ENCODE measurements at regions not wholly inside any gene's neighbourhood (a gene's known extent, or its start where the extent isn't known, plus 50 kb on each side); places are given as distances from the start of the nearest gene placed in this dataset.
"Not testable (repeated sequence)": the region's sequence is repeated elsewhere in the genome, so short reads cannot be mapped to it uniquely, and the experiment has no call there.

DNA sequence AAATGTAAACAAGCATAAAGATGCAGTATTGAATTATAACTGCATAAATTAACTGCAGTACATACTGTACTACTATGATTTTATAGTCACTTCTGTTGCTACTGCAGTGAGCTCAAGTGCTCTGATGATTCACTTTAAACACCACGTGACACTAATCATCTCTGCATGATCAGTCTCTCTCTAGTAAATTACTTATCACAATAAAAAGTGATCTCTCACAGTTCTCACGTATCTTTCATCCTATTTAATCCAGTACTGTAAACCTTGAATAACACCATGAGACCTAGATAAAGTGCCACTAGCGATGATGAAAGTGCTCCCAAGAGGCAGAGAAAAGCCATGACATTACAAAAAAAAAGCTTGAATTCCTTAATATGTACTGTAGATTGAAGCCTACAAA lies 1242.0 kb downstream of the AMY1C start:
- no peak for DNase-seq

DNA sequence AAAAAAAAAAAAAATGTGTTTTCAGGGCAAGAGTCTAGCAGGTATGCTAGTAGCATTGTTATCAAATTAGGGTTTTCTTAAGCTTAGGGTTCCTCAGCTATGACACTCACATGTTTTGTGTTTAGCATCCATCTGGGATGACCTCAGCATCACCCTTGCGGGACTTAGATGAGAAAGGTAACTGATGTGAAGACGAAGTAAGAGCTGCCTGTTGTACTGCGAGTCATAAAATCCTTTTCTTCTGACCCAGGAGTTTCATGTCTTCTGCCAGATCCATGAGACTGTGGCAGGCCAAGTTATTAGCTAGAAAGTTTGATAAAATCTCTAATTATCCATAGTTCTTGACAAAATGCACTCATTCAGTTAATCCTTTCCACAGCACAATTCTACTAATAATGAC lies 1251.1 kb downstream of the AMY1C start:
- no peak for DNase-seq

DNA sequence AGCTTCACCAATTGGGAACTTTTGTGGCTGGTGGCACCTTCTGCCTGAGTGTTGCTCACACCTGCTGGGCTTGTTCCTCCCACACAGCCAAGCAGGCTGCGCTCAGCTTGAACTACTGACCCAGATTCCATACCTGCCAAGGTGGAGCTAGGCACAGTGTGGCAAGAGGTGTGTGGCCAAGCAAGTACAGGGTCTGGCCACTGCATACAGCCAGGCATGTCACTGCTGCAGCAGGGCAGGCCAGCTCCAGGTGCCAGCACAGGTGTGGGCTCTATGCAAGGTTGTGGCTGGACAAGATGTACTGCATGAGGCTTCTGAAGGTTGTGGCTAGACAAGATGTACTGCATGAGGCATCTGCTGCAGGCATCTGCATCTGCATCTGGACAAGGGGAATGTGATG lies 1254.8 kb downstream of the AMY1C start:
- DNase-seq, result no peak

DNA sequence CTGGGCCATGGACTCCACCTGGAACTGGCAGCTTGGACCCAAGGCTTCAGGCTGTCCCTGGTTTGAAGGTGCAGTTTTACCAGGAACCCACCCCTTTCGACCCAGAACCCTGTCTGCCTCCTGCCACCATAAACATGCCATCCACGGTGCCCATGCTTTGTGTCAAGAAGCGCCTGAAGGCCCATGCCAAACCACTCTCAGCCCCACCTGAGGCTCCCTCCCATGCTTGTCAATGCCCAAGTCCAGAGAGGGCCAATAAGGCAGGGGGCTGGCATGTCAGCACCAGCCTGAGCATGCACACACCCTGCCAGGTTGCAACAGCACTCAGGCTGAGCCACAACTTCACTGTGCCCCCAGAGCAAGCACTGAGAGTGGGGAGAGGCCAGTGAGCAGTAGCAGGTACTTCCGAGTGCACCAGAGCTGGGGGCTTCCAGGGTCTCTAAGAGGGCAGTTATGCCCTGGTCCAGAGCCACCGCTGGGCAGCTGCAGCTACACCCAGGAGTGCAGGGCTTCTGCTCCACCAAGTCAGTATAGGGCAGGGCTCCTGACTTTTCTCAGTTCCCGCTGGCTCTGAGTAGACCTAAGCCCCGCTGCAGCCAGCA lies 1256.0 kb downstream of the AMY1C start:
- no peak for DNase-seq

DNA sequence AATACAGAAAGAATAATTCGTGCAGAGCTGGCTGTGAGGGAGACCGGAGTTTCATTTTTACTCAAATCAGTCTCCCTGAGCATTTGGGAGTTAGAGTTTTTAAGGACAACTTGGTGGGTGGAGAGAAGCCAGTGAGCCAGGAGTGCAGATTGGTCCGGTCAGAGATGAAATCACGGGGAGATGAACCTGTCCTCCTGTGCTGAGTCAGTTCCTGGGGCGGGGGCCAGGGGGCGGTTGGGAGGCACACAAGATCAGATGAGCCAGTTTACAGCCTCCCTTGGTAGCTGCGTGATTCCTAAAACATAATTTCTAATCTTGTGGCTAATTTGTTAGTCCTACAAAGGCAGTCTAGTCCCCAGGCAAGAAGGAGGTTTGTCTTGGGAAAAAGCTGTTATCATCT lies 1267.9 kb downstream of the AMY1C start:
- no peak for DNase-seq

DNA sequence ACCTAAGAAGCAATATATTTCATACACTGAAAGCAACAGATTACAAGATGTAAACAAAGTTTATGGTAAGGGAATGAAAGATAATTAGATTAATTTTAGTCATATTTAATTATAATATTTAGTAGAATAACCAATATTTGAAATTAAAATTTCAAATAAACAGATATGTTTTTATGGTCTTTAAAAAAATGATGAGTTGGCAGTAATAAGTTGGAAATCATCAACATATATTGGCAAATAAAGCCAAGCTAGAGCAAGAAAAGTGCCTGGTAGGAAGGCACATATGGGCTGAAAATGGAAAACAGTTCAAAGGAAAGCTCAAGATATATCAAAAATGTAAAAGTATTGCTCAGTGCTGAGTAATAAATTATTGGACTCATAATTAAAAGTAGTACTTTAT lies 1274.0 kb downstream of the AMY1C start:
- DNase-seq, result no peak

DNA sequence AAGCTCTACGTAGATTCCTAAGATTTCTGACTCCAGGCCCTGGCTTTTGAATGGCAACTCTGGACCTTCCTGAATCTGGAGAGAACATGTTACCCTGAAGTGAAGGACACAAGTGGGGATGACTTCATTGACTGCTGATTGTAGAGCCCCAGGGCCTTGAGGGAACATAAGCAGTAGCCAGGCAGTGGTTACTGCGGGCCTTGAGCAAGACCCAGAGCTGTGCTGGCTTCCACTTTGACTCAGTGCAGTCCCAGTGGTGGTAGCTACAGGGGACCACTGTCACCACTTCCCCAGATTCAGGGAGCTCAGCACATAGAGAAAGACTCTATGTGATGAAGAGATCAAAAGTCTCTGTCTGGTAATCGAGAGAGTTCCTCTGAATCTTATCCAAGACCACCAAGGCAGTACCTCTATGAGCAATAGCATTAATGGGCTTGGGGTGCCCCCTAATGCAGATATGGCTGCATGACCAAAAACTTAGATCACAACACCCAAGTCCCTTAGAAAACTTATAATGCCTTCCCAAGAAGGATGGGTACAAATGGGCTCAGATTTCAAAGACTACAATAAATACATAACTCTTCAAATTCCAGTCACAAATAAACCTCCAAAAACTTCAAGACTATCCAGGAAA lies 1278.3 kb downstream of the AMY1C start:
- DNase-seq, result no peak

DNA sequence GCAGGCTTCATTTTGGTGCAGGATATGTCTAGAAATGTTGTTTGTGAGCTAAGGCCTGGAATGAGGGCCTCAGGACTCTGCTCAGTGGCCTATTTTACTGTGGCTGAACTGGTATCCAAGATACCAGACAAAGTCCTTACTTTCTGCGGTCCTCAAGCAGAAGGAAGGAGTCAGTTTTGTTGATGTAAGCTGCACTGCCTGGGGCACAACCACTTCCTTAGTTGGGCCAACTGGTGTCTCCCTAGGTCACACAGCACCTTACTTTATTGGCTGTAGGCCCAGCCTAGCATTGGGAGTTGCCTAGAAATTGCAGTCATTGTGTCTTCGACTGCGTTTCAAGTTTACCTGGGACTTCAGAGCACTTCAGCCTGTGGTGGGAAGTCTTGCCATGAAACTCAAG lies 1322.7 kb downstream of the AMY1C start:
- no peak for DNase-seq

DNA sequence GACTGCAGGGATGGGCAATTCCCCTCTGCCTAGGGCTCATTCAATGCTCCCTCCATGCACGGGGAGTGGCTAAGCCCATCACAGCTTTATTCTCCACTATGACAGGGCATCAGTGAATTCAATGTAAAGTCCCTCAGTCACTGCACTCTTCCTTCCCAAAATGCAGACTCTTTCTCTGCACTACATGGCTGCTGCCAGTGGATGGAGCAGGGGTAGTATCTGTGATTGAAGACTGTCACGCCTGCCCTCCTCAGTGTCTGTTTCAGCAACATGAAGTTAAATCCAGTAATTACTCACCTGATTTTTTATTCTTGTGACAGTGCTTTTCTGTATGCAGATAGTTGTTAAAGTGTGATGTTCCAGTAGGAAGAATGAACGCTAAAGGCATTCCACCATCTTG lies 1323.2 kb downstream of the AMY1C start:
- no peak for DNase-seq

DNA sequence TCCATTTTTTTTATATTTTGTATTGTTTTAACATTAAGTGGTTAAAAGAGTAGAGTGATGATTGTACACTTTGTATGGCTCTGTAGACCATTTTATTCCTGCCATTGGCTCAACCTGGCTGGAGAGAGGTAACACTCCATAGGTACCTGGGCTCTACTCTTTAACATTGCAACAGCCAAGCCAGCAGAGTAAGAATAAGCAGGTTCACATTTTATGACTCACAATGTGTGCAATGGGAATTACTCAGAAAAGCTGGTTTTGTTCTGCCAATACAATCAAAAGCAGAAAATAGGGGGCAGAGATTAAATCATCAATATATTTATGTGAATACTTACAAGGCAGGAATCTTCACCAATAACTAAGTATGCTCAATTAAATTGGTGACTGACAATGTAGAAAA lies 1324.0 kb downstream of the AMY1C start:
- no peak for DNase-seq

DNA sequence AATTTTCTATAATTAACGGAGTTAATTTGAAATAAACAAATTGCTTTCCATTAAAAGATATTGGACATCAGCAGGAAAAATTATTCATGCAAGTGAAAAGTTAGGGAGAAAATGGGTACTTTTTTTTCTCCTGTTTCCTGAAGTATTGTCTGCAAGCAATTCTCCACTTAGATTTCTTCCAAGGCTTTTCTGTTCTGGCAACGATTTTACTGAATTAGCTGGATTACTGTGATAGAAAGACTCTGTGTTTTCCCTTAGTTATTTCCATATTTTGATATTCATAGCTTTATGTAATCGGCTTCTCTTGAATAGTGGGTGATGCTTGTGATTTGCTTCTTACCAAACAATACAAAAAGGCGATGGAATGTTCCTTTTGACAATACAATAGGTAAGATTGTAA lies 1333.9 kb downstream of the AMY1C start:
- DNase-seq, result no peak

DNA sequence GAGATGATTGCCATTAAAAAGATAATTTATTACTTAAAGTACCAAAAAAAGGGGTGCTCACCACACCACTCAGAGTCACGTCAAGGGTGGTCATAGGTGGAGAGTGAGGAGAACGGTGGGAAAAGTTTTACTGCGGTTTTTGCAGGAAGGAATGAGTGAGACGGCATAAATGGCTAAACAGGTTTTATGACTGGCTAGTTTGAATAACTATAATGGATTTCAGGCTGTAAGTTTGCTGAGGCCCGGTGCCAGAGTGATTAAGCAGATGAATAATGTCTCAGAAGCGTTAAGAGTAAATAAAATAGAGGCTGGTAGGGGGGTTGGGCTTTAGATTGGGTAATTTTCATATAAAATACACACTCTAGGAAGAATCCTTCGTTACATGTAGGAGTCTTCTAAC lies 1337.8 kb downstream of the AMY1C start:
- no peak for DNase-seq

DNA sequence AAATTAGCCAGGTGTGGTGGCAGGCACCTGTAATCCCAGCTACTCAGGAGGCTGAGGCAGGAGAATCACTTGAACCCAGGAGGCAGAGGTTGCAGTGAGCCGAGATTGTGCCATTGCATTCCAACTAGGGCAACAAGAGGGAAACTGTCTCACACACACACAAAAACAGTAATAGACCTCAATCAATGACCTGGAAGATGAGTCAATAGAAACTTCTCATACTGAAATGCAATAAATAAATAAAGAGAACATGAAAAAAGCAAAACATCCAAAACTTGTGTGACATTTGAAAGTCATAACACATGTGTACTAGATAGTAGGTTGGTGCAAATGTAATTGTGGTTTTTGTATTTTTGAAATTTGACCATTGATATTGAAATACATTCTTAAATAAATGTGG lies 1338.5 kb downstream of the AMY1C start:
- no peak for DNase-seq

DNA sequence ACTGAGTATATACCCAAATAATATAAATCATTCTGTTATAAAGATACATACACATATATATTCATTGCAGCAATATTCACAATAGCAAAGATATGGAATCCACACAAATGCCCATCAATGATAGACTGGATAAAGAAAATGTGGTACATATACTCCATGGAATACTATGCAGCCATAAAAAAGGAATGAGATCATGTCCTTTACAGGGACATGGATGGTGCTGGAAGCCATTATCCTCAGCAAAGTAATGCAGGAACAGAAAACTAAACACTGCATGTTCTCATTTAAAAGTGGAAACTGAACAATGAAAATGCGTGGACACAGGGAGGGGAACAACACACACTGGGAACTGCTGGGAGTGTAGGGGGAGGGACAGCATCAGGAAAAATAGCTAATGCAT lies 1344.2 kb downstream of the AMY1C start:
- DNase-seq, result not testable (repeated sequence)

DNA sequence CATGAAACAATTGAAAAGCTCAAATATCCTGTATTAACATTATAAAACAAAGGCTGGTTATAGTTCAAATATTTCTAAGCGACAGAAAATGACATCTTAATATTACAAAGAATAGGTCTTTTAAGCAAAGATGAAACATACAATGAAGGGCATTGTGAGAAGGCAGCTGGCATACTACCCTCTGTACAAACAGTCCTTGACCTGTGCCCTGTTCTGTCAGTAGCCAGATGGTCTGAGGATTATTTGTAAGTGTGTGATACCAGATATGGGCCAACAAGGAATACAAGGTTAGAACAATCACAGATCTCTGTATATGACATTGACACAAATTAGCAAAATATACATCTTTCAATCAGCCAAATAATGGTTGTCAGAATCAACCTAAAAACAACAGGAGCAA lies 1350.4 kb downstream of the AMY1C start:
- no peak for DNase-seq

DNA sequence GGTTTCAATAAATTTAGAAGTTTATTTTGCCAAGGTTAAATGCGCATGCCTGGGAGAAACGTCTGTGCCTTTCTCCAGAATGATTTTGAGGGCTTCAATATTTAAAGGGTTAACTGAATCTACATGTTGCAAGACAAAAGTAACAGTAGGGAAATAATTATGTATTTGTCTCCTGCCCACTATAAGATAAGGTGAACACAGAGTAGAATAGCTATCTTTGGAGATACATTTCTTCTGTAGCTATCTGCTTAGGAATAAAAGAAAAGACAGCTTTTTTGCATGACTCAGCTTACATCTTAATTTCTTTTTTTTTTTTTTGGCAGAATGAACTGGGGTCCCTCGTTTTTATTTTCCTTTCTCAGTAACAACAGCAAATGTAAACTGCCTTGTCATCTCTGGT lies 1351.6 kb downstream of the AMY1C start:
- no peak for DNase-seq

DNA sequence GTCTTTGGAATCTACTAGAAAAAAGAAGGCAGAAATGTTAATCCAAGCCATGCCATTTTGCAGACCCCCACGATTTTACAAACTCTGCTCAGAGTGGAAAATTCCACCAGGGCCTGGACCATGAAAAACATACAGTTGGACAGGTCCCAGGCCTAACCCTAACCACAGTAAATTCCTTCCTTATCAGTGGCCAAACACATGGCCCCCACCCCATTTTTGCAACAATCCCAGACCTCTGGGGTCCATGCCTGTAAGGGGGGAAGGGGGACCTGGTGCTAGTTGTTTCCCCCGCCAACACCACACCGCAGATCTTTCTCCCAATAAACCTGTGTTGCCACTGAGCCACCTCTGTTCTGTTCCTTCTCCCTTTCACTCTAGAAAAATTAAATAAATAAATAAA lies 1352.7 kb downstream of the AMY1C start:
- DNase-seq, result no peak

DNA sequence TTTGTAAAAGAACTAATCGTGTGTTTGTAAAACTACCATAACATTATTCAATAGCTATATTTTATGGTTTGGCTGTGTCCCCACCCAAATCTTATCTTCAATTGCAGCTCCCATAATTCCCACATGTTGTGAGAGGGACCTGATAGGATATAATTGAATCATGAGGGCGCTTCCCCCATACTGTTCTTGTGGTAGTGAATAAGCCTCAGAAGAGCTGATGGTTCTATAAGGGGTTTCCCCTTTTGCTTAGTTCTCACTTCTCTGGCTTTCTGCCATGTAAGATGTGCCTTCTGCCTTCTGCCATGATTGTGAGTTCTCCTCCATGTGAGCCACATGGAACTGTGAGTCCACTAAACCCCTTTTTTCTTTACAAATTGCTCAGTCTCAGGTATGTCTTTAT lies 1372.3 kb downstream of the AMY1C start:
- no peak for DNase-seq

DNA sequence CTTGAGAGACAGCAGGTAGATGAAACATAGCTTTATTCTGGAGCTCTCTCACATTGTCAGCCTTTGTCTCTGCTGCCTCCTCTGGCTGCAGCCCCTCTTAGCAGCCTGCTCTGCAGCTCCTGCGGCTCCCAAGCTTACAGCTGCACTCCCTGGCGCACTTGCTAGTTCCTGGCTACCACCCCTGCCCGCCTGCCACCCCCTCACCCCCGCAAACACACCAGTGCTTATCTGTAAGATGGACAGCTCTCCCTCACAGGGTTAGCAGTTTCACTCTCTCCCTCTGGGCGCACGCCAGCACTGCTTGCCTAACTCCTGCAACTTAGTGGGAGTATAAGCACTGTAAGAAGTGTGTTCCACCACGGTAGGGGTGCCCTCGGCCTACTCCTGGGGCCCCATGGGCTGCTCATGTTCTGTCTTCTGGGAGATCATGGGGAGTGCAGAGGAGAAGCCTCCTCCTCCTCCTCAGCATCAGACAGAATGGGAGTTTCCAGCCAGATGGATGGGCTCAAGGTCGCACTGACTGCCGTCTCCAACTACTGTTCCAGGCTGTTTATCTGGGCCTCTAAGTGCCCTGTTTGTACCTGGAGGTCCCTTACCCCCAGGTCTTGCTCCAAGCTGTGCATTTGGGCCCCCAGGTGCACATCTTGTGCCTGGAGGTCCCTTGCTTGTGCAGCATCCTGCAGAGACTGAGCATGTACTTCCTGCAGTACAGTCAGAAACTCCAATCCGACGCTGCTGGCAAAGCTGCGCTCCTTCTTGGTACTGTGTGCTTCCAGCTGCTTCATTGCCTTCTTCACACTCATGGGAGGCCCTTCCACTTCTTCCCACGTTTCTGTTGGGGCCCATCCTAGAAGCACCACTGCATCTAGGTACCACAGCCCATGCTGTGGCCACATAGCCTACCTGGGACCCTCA lies 1388.1 kb downstream of the AMY1C start:
- DNase-seq, result no peak

DNA sequence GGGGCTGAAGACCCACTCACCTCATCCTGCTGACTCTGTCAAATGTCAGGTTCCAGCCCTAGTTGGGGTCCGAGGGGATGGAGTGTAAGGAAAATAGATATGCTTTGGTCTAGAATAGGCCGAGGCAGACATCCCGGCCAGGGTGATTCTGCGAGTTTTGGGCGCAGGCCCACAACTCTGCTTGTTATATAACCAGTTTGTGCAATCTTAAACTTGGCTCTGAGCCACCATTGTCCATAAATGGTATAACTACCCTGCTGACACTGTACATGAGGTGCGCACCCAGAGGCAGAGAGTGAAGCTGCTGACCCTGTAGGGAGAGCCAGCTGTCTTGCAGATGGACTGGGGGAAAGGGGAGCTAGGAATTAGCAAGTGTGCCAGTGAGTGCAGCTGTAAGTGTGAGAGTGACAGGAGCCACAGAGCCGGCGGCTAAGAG lies 1388.8 kb downstream of the AMY1C start:
- DNase-seq, result no peak

DNA sequence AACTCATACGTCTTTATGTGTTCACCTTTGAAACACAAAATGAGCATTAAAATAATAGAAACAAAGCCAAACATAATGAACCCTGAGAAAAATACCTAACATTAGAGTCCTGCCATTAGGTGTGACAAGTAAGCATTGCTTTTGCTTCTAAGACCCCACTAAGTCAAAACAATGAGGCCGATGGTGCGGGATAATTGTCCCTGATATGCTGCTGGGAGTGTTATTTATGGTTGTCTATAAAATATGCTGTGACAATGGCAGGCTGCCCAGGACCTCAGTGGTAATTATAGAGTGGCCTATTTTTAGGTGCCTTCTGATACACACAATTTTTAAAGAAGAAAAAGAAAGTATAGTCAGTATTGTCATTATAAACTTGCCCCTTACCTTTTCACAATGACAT lies 1423.1 kb downstream of the AMY1C start:
- no peak for DNase-seq

DNA sequence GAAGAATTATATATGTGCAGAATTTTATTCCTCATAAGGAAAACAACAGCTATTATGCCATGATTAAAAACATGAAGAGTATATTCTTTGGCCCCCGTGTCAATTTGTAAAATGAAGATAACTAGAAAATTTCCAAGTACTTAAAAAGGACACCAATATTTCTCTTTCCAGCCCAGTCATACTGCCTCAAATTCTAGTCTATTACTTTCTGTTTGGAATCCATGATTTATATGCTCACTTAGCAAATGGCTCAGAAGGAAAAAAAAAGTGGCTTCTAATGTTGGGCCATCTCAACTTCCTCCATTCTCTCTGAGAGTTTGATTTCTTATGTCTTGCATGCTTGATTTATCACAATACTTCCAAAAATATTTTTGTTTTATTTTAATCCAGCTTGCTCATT lies 1431.1 kb downstream of the AMY1C start:
- DNase-seq, result no peak

DNA sequence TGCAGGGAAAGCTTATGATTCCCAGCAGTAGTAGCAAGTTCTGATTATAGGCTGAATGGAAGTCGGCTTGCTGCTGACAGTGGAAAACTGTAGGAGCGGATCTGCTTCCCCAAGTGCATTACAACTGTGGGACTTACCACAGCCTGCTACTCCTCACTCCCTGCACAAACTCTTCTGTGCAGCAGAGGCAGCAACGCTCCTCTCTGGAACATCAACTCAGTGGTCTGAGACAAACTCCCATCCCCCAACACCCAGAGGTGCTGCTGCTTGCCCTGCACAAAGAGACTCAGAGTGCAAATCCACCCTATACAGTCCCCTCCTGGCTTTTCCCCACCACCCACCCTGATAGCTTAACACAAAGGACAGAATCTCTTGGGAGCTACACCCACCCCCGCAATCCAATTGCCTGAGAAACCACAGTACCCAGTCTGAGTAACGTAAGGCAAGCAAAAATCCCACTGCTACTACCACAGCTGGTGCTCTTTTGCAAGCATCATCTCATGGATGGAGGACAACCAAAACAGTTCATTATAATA lies 1455.2 kb downstream of the AMY1C start:
- DNase-seq, result no peak

DNA sequence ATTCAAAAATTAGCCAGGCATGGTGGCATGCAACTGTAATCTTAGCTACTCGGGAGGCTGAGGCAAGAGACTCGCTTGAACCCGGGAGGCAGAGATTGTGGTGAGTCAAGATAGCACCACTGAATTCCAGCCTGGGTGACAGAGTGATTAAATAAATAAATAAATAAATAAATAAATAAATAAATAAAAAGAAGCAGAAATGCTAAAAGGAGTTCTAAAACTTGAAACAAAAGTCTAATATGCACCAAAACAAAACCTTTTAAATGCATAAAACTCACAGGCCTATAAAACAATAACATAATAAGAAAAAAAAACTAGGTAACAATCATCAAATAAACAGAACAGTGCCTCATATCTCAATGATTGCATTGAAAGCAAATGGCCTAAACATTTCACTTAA lies 1458.9 kb downstream of the AMY1C start:
- no peak for DNase-seq
